ENCODE measurements at regions not wholly inside any gene's neighbourhood (a gene's known extent, or its start where the extent isn't known, plus 50 kb on each side); places are given as distances from the start of the nearest gene placed in this dataset.

DNA sequence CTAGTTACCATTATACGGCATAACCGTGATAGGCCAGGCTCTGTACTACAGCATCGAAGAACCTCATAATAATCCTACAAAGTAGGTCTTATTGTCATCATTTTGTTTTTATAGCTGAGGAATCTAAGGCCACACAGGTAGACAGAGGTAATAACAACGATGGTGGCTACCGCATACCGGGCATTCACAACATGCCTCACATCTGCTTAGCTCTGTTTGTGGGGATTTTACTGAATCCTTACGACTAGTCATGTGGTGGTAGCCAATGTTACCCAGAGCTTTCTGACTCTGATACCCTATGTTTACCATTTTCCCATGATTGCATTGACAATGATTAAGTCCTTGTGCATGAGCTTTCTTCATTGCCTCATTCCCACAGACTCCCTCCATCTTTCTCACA lies 269.4 kb downstream of the TCF7L2 start:
- no peak for DNase-seq (ENCODE audit: low spot score)

DNA sequence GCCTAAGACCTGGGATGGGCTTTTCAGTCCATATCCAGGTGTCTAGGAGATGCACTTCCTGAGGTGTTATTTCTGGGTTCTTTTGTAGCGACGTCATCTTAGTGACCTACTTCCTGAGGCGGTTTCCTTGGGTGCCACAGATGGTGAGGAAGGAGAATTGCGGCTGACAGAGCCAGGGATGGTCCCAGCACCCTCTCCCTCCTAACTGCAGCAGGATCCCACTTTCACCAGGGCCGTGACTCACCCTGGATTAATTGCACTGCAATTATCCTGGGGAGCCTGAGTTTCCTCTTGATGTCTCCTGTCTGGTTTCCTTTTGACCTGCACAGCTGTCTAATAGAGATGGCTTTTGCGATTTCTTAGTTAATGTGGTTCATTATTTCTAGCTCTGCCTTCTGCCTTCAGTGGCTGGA lies 271.7 kb downstream of the TCF7L2 start:
- no peak for DNase-seq (ENCODE audit: low spot score)

GRCh38 chr10:113222207-113222606 lies 272.2 kb downstream of the TCF7L2 start:
- no peak for DNase-seq (ENCODE audit: low spot score)

DNA sequence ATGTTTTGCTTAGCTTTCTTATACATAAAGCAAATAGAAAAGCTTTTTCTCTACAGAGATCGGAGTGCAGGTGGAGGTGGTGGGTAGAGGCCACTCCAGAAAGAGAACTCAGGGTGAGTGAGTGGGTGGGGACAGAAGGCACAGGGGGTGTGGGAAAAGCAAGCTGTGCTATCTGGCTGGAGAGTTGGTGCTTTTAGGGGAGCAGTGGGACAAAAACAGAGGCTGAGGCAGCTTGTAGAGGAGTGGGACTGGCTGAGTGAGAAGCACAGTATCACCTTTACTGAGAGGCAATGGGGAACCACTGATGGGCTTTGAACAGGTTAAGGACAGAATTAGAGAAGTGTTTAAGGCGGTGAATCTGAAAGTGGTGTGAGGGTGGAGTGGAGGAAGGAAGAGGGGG lies 275.3 kb downstream of the TCF7L2 start:
- no peak for DNase-seq (ENCODE audit: low spot score)

DNA sequence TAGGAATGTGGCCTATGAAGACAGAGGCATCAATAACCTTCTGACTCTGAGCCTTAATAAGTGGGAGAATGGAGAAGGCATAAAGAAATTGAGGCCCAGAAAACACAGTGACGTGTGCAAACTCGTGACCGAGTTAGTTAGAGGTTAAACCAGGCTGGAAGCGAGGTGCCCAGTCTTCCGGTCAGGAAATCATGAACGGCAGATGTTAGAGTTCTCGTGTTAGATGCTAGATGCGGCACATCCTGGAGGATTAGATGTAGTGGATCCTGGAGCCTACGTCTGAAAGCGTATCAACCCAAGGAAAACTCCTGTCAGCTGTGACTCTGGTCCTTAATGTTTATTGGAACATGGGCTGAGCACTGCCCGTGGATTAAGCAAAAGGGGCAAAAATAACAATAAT lies 275.9 kb downstream of the TCF7L2 start:
- no peak for DNase-seq (ENCODE audit: low spot score)

- no peak for DNase-seq (ENCODE audit: low spot score)
Measured at GRCh38 chr10:113226399-113226798, 276.4 kb downstream of the TCF7L2 start.

GRCh38 chr10:113226831-113227445 lies 276.9 kb downstream of the TCF7L2 start:
- DNase-seq (ENCODE audit: low spot score), result no peak

DNA sequence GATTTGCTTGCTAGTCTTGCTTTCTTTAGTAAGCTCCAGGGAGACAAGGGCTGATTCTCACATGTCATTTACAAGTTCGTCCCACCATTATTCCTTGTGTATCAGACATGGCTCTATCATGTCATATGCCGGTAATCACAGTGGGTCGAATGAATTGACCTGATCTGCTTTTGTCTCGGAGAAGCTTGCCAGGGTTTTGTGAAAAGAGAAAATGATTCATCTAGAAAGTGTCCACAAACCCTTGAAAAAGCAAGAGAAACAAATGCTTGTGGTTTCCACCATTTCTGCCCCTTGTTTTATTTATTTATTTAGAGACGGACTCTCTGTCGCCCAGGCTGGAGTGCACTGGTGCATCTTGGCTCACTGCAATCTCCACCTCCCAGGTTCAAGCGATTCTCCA lies 278.5 kb downstream of the TCF7L2 start:
- DNase-seq (ENCODE audit: low spot score), result no peak

DNA sequence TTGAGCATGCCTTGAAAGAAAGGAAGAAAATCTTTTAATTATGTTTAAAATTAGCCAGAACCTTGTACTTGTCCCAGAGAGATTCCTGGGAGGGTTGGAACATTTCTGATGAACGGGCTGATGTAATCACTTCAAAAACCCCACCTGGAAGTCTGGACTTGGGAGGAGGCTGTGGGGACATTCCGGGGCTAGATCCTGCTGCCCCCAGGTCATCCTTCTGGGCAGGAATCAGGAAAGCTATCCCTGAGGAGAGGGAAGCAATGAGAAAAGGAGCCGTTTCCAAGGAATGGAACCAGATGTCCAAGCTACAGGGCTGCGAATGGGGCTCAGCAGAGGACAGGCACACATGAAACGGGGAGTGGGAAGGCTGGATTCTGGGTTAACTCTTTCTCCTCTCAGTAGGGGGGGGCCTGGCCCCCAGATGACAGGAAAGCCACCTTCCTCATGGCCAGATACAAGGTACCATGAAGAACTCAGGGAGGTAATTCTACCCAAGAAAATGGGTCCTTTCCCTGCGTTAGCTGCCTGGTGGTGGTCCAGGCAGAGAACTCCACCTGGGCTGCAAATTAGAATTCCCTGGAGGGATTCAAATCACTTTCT lies 280.1 kb downstream of the TCF7L2 start:
- DNase-seq (ENCODE audit: low spot score), result no peak

- no peak for DNase-seq (ENCODE audit: low spot score)
Measured at GRCh38 chr10:113232928-113233511, 283.0 kb downstream of the TCF7L2 start.

GRCh38 chr10:113234481-113234880 lies 284.4 kb downstream of the TCF7L2 start:
- no peak for DNase-seq (ENCODE audit: low spot score)

GRCh38 chr10:113235508-113235907 lies 285.5 kb downstream of the TCF7L2 start:
- no peak for DNase-seq (ENCODE audit: low spot score)

DNA sequence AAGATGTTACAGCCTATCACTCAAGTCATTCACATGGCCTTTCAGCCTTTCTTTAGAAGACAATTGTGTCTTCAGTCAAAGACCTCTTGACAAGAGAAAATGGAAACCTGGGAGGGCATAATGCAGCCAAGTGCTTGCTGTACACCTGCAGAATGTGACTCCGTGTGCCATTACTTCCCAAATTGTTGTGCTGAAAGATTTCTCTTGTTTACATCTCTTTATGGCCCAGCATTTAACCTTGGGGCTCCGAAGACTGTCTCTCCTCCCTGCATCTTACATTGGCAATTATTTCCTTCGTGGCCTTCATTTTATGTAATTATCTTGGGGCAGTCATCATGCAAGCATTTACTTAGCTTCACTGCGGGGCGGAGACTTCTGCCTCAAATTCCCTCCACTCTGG lies 287.0 kb downstream of the TCF7L2 start:
- DNase-seq (ENCODE audit: low spot score), result no peak

DNA sequence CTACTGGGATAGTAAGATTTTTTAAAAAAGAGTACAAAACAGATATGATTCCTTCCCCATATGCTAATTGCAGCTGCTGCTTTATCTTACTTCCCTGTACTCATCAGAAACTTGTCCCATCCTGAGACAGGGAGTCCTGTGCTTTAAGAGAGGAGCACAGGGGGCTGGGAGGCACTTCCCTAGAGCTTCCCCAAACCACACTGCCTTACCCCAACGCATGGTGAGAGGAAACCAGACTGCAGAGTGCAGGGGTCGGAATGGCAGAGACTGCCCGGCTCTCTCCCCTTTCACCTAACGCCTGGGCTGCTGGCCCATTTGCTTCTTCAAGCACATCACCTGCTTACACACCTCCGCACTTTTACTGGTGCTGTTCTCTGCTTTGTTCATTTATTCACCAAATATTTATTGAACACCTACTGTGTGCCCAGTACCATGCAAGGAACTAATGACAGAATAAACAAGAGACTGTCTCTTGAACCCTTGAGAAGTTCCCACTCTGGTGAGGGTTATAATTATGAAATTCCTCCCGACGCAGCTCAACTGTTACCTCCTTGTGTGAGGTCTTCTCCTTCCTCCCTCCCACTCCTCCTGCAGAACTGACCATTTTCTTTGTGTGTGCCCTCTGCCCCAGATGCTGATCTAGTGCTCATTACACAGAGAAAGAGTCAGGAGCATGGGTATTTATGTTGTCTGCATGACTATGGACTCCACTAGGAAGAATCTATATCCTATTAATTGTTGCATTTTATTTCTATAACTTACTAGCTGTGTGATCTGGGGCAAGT lies 289.7 kb downstream of the TCF7L2 start:
- no peak for DNase-seq (ENCODE audit: low spot score)

DNA sequence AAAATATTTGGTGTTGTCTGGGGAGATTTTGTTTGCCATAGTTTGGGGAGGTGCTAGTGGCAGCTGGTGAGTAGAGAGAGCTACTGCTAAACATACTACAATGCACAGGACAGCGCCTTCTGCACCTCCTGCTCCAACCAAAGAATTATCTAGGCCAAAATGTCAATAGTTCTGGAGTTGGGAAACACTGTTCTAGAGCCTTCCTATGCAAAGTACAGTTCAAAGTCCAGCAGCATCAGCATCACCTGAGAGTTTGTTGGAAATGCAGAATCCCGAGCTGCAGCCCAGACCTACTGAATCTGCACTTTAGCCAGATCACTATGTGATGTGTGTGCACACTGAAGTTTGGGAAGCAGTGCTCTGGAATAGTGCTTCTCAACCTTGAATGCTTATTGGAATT lies 290.7 kb downstream of the TCF7L2 start:
- DNase-seq (ENCODE audit: low spot score), result no peak

DNA sequence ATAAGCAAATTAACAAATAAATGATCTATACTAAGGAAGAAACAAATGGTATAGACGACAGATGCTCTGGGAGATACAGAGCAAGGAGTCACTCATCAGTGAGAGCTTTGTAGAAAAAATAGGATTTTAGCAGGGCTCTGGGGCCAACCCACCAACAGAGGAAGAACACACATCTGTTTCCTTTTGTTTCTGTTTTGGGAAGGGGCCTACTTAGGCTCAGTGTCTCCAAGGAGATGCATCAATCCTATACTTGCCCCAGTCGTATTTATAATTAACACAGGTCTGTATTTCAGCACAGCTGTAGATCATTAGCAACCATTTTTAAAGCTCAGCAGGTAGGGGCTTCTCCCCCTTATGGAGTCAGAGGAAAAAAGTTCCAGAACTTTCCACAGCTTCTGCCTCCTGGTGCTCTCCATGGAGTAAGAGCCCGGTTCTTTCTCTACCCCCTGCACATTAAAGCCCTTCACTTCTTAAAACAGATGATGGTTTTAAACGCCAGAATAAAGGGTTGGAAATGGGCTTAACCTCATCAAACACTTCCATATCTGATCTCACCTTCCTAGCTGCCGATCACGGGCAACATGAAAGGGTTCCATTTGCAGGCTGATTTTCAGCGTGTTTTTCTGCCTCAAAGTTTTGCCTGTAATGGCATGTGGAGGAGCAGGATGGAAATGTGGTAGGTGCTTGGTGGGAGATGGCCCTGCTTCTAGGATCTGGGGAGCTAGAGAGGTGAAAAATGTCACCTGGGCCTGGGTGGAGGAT lies 291.7 kb downstream of the TCF7L2 start:
- no peak for DNase-seq (ENCODE audit: low spot score)

GRCh38 chr10:113243311-113243710 lies 293.3 kb downstream of the TCF7L2 start:
- no peak for DNase-seq (ENCODE audit: low spot score)

DNA sequence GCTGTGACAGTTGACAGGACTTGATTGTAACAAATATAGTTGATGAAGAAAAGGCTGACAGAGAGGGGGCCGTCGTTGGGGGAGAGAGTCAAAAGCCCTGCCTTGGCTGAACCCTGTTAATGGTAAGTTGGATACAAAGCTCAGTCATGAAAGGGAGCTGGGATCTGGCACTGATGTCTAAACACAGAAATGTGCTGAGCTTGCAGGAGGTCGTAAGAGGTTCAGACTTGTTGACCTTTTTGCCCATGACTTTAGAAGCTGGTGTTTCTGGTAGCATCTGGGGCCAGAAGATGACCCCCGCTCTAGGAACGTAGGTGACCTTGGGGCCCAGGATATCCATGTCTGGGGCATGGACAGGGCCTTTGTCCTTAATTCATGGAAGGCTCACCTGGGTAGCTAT lies 294.7 kb downstream of the TCF7L2 start:
- DNase-seq (ENCODE audit: low spot score), result no peak

DNA sequence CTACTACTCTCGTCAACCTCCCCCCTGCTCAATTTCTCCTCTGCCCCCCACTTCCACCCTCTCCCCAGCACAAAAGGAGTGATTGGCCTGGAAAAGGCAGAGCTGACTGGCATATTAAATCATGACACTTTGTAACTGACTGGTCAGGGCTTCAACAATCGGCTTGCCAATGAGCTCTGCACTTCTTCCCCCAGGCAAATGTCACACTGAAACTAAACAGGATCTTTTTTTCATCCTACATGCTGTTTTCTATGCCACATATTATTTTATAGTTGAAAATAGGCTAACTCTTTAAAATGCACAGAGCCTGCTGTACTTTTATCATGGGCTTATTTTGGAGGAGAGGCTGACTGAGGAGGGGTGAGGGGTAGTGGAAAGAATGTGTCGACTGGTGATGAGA lies 295.2 kb downstream of the TCF7L2 start:
- no peak for DNase-seq (ENCODE audit: low spot score)

DNA sequence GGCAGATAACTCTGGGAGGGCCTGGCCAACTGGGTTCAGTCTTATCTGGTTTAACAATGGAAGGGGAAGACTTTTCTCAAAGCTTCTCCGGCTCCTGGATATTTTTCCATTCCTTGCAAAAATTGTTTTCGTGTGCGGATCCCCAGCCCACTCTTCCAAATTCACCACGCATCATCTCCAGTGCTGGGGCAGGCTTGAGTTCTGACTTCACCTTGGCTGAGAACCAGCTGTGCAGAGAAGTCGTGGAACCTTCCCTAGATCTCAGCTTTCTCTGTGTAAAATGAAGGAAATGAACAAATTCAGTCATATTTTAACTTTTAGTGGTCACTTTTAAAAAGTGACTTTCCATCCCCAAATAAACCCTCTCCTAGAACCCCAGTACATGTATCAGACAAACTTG lies 297.0 kb downstream of the TCF7L2 start:
- no peak for DNase-seq (ENCODE audit: low spot score)

DNA sequence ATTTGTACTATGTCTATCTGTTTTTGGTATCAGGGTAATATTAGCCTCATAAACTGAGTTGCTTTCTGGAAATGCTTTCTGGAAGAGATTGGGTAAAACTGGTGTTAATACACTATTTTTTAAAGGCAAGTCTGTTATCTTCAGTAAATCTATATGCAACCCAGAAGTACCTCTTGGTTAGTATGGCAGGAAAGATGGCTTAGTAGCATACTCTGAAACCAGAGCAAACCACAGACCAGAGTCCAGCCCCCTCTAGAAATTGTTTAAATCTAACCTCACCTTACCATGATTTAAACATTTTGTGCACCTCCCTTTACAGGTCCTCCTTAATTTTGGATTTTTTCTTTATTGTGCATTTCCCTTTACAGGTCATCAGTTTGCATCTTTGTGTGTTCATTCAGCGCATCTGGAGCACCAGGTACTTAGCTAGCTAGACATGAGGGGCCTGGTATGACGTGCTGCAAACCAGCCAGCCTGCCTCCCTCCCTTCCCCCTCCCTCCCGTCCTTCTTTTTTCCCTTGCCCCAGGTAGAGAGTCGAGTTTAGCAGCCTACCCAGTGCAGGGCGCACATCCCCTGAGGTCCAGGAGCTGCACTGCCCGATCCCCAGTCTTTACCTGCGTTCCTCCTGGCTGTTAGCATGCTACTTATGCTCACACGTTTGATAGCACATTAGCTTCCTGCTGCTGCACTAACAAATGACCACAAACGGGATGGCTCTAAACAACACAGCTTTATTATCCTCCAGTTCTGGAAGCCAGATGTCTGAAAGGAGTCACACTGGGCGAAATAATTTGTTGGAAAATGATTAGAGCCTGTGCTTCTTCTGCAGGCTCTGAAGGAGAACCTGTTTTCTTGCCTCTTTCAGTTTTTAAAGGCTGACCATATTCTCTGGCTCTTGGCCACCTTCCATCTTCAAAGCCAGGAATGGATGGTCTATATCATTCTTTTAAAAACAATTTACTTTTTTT lies 299.9 kb upstream of the HABP2 start:
- DNase-seq (ENCODE audit: low spot score), result no peak

Measured in mucosa of gallbladder (tissue), 1 donor.